GM23248 (cell line): ENCODE measurements at regions not wholly inside any gene's neighbourhood (a gene's known extent, or its start where the extent isn't known, plus 50 kb on each side); places are given as distances from the start of the nearest gene placed in this dataset.

Experiments used
- EZH2 ChIP-seq: fragments of 200-600 bp; sonication (generic); IDR thresholded peaks from 2 replicates; pipeline ENCODE4 v1.6.1; 2018; ENCODE audit warnings: antibody characterized with exemption, mild to moderate bottlenecking; ENCODE audit not compliant: insufficient read depth, poor library complexity, severe bottlenecking
- EZH2phosphoT487 ChIP-seq: fragments of 200-600 bp; sonication (generic); IDR thresholded peaks from 2 replicates; pipeline ENCODE4 v1.6.1; 2018; ENCODE audit warnings: antibody characterized with exemption, moderate library complexity, mild to moderate bottlenecking, low read depth; ENCODE audit not compliant: insufficient read depth

DNA sequence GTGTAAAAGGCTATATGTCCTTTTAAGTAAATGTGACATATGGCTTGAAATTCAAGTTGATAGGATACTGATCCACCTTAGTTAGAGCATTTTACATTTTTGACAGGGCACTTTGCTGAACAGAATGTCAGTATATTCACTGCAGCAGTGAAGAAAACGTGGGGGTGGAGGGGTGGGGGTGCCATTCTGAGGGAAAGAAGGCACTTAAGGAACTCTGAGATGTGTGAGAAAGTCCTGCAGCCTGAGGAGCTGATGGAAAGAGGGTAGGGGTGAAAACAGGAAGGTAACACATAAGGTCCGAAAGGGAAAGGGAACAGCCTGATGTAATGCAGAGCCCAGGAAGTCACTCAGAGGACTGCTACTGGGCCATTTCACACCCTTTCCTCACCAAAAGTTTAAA lies 265.5 kb upstream of the GRIP1 start:
- TF ChIP-seq EZH2 = no peak
- TF ChIP-seq EZH2phosphoT487 = no peak
